ENCODE measurements at regions not wholly inside any gene's neighbourhood (a gene's known extent, or its start where the extent isn't known, plus 50 kb on each side); places are given as distances from the start of the nearest gene placed in this dataset.

DNA sequence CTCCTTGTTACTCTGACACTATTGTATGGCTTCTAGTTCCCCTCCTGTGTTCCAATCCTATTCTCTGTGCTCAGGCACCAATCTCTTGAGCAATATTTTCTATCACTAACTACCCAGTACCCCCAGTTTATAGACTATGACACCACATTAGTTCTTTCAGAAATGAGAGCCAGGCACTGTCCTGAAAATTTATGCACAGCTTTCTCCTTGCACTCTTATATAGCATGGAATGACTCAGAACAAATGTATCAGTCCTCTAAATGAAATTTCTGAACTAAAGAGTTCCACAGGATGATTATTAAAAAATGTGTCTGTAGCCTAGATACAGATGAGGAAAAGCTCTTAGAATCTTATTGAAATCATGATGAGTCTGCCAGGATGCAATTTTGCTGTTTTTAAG is 489.9 kb downstream of the XPNPEP1 start:
- Histone ChIP-seq H3F3A (ENCODE audit: insufficient read depth, low read length, poor library complexity, severe bottlenecking) (no peaks in the 10 kb centered on the region), H3K27me3 (ENCODE audit: insufficient read depth, low read depth, low read length) (no peaks in the 10 kb centered on the region), H3K4me3 (ENCODE audit: low read length) (no peak overlapping the region), H3K4me2 (ENCODE audit: low read length) (no peak overlapping the region), H3K9me3 (ENCODE audit: low read length) (no peaks in the 10 kb centered on the region), H4K20me1 (ENCODE audit: insufficient read depth) (no peaks in the 10 kb centered on the region), H3K27ac (ENCODE audit: low read length) (no peak overlapping the region), H3K9me2 (ENCODE audit: insufficient read depth, low read length) (no peaks in the 10 kb centered on the region), H3K9ac (ENCODE audit: low read length) (no peak overlapping the region), H3K36me3 (ENCODE audit: insufficient read depth, low read length) (no peaks in the 10 kb centered on the region), H2AFZ (ENCODE audit: low read depth, low read length) (no peak overlapping the region), H3K79me2 (replicated peaks; ENCODE audit: insufficient read depth, low read length) (no peaks in the 10 kb centered on the region)
- TF ChIP-seq MXI1 (conservative IDR thresholded peaks at IDR 0.05; ENCODE audit: poor library complexity, severe bottlenecking) (no peak), TAF1 (IDR thresholded peaks at IDR 0.05; ENCODE audit: low read depth) (no peak), EZH2 (IDR thresholded peaks at IDR 0.05; ENCODE audit: borderline replicate concordance, insufficient read depth, low read length, poor library complexity, severe bottlenecking) (no peak)
- TF ChIP-seq, protein P1, sequence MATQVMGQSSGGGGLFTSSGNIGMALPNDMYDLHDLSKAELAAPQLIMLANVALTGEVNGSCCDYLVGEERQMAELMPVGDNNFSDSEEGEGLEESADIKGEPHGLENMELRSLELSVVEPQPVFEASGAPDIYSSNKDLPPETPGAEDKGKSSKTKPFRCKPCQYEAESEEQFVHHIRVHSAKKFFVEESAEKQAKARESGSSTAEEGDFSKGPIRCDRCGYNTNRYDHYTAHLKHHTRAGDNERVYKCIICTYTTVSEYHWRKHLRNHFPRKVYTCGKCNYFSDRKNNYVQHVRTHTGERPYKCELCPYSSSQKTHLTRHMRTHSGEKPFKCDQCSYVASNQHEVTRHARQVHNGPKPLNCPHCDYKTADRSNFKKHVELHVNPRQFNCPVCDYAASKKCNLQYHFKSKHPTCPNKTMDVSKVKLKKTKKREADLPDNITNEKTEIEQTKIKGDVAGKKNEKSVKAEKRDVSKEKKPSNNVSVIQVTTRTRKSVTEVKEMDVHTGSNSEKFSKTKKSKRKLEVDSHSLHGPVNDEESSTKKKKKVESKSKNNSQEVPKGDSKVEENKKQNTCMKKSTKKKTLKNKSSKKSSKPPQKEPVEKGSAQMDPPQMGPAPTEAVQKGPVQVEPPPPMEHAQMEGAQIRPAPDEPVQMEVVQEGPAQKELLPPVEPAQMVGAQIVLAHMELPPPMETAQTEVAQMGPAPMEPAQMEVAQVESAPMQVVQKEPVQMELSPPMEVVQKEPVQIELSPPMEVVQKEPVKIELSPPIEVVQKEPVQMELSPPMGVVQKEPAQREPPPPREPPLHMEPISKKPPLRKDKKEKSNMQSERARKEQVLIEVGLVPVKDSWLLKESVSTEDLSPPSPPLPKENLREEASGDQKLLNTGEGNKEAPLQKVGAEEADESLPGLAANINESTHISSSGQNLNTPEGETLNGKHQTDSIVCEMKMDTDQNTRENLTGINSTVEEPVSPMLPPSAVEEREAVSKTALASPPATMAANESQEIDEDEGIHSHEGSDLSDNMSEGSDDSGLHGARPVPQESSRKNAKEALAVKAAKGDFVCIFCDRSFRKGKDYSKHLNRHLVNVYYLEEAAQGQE (IDR thresholded peaks at IDR 0.05; ENCODE audit: borderline replicate concordance): no peak

DNA sequence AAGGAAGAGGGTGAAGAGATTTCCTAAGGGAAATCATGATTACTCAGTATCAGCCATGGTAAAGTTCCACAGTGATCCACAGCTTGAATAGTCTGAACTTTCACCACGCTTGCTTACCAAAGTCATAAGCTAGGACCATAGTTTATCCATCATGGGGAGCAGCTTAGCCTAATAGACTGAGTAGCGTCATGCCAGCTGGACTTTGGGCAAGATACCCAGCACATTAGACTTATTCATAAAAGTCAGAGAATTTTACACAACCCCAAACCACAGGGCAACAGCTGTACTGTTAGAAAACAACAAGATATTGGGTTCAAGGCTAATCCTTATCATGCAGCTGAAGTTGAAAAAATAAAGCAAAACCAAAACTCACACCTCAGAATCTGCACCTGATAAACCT is 491.0 kb downstream of the XPNPEP1 start:
- no peaks in the 10 kb centered on the region for H3K36me3 ChIP-seq (ENCODE audit: insufficient read depth, low read length)
- TF ChIP-seq TAF1 (IDR thresholded peaks at IDR 0.05; ENCODE audit: low read depth) (no peak), SMC3 (conservative IDR thresholded peaks at IDR 0.05; ENCODE audit: poor library complexity) (no peak), EP300 (conservative IDR thresholded peaks at IDR 0.05; ENCODE audit: poor library complexity, severe bottlenecking) (no peak), EZH2 (IDR thresholded peaks at IDR 0.05; ENCODE audit: borderline replicate concordance, insufficient read depth, low read length, poor library complexity, severe bottlenecking) (no peak), MXI1 (conservative IDR thresholded peaks at IDR 0.05; ENCODE audit: poor library complexity, severe bottlenecking) (no peak), POLR2AphosphoS5 (IDR thresholded peaks at IDR 0.05) (no peak), RAD21 (conservative IDR thresholded peaks at IDR 0.05) (no peak)
- TF ChIP-seq, protein P1 (IDR thresholded peaks at IDR 0.05; ENCODE audit: borderline replicate concordance): no peak
- TF ChIP-seq, protein P2, sequence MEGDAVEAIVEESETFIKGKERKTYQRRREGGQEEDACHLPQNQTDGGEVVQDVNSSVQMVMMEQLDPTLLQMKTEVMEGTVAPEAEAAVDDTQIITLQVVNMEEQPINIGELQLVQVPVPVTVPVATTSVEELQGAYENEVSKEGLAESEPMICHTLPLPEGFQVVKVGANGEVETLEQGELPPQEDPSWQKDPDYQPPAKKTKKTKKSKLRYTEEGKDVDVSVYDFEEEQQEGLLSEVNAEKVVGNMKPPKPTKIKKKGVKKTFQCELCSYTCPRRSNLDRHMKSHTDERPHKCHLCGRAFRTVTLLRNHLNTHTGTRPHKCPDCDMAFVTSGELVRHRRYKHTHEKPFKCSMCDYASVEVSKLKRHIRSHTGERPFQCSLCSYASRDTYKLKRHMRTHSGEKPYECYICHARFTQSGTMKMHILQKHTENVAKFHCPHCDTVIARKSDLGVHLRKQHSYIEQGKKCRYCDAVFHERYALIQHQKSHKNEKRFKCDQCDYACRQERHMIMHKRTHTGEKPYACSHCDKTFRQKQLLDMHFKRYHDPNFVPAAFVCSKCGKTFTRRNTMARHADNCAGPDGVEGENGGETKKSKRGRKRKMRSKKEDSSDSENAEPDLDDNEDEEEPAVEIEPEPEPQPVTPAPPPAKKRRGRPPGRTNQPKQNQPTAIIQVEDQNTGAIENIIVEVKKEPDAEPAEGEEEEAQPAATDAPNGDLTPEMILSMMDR (IDR thresholded peaks at IDR 0.05; ENCODE audit: poor library complexity, severe bottlenecking): no peak
- no peak overlapping the region for H3K4me3 ChIP-seq (ENCODE audit: low read length)
- H3K9ac ChIP-seq (ENCODE audit: low read length): no peak overlapping the region
- H3K79me2 ChIP-seq (replicated peaks; ENCODE audit: insufficient read depth, low read length): no peaks in the 10 kb centered on the region
- no peaks in the 10 kb centered on the region for H3F3A ChIP-seq (ENCODE audit: insufficient read depth, low read length, poor library complexity, severe bottlenecking)
- no peak overlapping the region for H3K27ac ChIP-seq (ENCODE audit: low read length)
- H3K4me2 ChIP-seq (ENCODE audit: low read length): no peak overlapping the region
- no peaks in the 10 kb centered on the region for H3K9me2 ChIP-seq (ENCODE audit: insufficient read depth, low read length)
- H3K9me3 ChIP-seq (ENCODE audit: low read length): no peaks in the 10 kb centered on the region
- no peaks in the 10 kb centered on the region for H3K27me3 ChIP-seq (ENCODE audit: insufficient read depth, low read depth, low read length)
- H4K20me1 ChIP-seq (ENCODE audit: insufficient read depth): no peaks in the 10 kb centered on the region
- H2AFZ ChIP-seq (ENCODE audit: low read depth, low read length): no peak overlapping the region
